AML-193 (cell line): ENCODE measurements at regions not wholly inside any gene's neighbourhood (a gene's known extent, or its start where the extent isn't known, plus 50 kb on each side); places are given as distances from the start of the nearest gene placed in this dataset.
"Not testable (repeated sequence)": the region's sequence is repeated elsewhere in the genome, so short reads cannot be mapped to it uniquely, and the experiment has no call there.

ENCODE experiments used
- DNase-seq, 2 experiments: peaks; one replicate each; lab custom pipeline; 2025; lab: John Stamatoyannopoulos, UW

GRCh38 chr3:80978216-80978969, 783.1 kb downstream of the GBE1 start:
- DNase-seq, result no peak

- no peak for DNase-seq
Observed at GRCh38 chr3:80970292-80970691, 791.2 kb downstream of the GBE1 start.

- no peak for DNase-seq
Observed at GRCh38 chr3:80929576-80929975, 831.9 kb downstream of the GBE1 start.

- DNase-seq, result no peak
Observed at GRCh38 chr3:80914854-80915253, 846.6 kb downstream of the GBE1 start.

- no peak for DNase-seq
Observed at GRCh38 chr3:80898211-80898610, 863.2 kb downstream of the GBE1 start.

GRCh38 chr3:80897005-80897404, 864.4 kb downstream of the GBE1 start:
- DNase-seq, result not testable (repeated sequence)

GRCh38 chr3:80890571-80890970, 870.9 kb downstream of the GBE1 start:
- DNase-seq, result no peak

GRCh38 chr3:80889535-80889934, 871.9 kb downstream of the GBE1 start:
- DNase-seq, result no peak

GRCh38 chr3:80870476-80871041, 890.9 kb downstream of the GBE1 start:
- DNase-seq, result no peak

GRCh38 chr3:80855482-80855881, 906.0 kb downstream of the GBE1 start:
- no peak for DNase-seq

- no peak for DNase-seq
Observed at GRCh38 chr3:80836395-80836794, 925.0 kb downstream of the GBE1 start.

GRCh38 chr3:80807577-80807976, 953.9 kb downstream of the GBE1 start:
- no peak for DNase-seq

- DNase-seq, result no peak
Observed at GRCh38 chr3:80806673-80807072, 954.8 kb downstream of the GBE1 start.

- no peak for DNase-seq
Observed at GRCh38 chr3:80788914-80789313, 972.5 kb downstream of the GBE1 start.

- no peak for DNase-seq
Observed at GRCh38 chr3:80785875-80786274, 975.6 kb downstream of the GBE1 start.

GRCh38 chr3:80785475-80785874, 976.0 kb downstream of the GBE1 start:
- DNase-seq, result no peak

GRCh38 chr3:80771085-80771484, 990.4 kb downstream of the GBE1 start:
- no peak for DNase-seq

- DNase-seq, result no peak
Observed at GRCh38 chr3:80770106-80771074, 991.1 kb downstream of the GBE1 start.

- DNase-seq, result no peak
Observed at GRCh38 chr3:80769683-80770082, 991.8 kb downstream of the GBE1 start.

GRCh38 chr3:80767604-80768003, 993.8 kb downstream of the GBE1 start:
- DNase-seq, result no peak

- no peak for DNase-seq
Observed at GRCh38 chr3:80754969-80755368, 987.2 kb upstream of the ROBO1 start.

- DNase-seq, result no peak
Observed at GRCh38 chr3:80753021-80753420, 985.2 kb upstream of the ROBO1 start.

- DNase-seq, result no peak
Observed at GRCh38 chr3:80750637-80751036, 982.8 kb upstream of the ROBO1 start.
